ENCODE measurements at regions not wholly inside any gene's neighbourhood (a gene's known extent, or its start where the extent isn't known, plus 50 kb on each side); places are given as distances from the start of the nearest gene placed in this dataset.

DNA sequence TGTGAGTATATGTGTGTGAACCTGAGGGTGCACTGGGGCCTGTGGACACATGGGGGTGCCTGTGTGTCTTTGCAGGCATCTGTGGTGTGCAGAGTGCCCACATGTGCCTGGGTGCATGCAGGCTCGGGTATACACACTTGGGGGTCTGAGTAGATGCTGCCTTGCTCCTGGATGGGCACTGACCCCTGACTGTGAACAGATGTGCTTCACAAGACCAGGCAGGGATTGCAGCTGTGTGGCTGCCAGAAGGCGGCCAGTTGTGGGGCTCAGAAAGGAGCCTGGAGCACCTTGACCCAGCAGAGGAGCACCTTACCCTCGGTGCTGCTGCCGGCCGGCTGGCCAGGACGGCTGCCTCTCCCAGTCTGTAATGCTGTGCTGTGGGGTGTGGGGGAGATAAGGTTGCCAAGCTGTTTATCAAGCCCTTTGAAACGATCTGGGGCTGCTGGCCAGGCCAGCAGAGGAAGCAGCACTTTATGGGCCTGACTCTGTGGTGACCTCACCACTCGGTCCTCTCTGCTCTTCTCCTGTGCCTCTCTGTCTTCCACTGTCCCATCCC lies 55.5 kb upstream of the MRPS22 start:
- TF ChIP-seq, protein P1, sequence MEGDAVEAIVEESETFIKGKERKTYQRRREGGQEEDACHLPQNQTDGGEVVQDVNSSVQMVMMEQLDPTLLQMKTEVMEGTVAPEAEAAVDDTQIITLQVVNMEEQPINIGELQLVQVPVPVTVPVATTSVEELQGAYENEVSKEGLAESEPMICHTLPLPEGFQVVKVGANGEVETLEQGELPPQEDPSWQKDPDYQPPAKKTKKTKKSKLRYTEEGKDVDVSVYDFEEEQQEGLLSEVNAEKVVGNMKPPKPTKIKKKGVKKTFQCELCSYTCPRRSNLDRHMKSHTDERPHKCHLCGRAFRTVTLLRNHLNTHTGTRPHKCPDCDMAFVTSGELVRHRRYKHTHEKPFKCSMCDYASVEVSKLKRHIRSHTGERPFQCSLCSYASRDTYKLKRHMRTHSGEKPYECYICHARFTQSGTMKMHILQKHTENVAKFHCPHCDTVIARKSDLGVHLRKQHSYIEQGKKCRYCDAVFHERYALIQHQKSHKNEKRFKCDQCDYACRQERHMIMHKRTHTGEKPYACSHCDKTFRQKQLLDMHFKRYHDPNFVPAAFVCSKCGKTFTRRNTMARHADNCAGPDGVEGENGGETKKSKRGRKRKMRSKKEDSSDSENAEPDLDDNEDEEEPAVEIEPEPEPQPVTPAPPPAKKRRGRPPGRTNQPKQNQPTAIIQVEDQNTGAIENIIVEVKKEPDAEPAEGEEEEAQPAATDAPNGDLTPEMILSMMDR (conservative IDR thresholded peaks at IDR 0.05; ENCODE audit: low read length) = no peak
- TF ChIP-seq EZH2phosphoT487 (IDR thresholded peaks at IDR 0.05; ENCODE audit: borderline replicate concordance, low read depth, low read length) = no peak
- no TSS peak for BruUV-seq (replicated peaks)

GRCh38 chr3:139289860-139290524 lies 53.8 kb upstream of the MRPS22 start:
- ChIA-PET POLR2A (no interaction called here), CTCF (ENCODE audit: unreplicated experiment) (no interaction called here)
- intact Hi-C loops (cut with micrococcal nuclease; ENCODE audit: unreplicated experiment) = no loop called here
- TF ChIP-seq, protein P1 (conservative IDR thresholded peaks at IDR 0.05; ENCODE audit: low read length) = no peak
- no peak for TF ChIP-seq EZH2phosphoT487 (IDR thresholded peaks at IDR 0.05; ENCODE audit: borderline replicate concordance, low read depth, low read length)
- H3K4me2 ChIP-seq (ENCODE audit: low read length) = no peak overlapping the region
- H3K4me3 ChIP-seq (ENCODE audit: low read depth, low read length, poor library complexity, severe bottlenecking) = no peak overlapping the region
- no peak overlapping the region for H2AFZ ChIP-seq (ENCODE audit: low read length)
- H4K20me1 ChIP-seq (ENCODE audit: insufficient read depth, low read length) = no peaks in the 10 kb centered on the region
- no peaks in the 10 kb centered on the region for H3K4me1 ChIP-seq (ENCODE audit: insufficient read depth, low read length, poor library complexity, severe bottlenecking)
- no peaks in the 10 kb centered on the region for H3K9me2 ChIP-seq (ENCODE audit: insufficient read depth, low read length)
- no peaks in the 10 kb centered on the region for H3K79me2 ChIP-seq (ENCODE audit: insufficient read depth, low read depth, low read length)
- DNase-seq (ENCODE audit: low spot score) = no peak
- no peaks in the 10 kb centered on the region for H3K36me3 ChIP-seq (ENCODE audit: insufficient read depth, low read length)
- H3K27ac ChIP-seq (ENCODE audit: low read depth, low read length, poor library complexity, severe bottlenecking) = no peak overlapping the region
- BruUV-seq (replicated peaks) = no TSS peak
- no peaks in the 10 kb centered on the region for H3K9me3 ChIP-seq (ENCODE audit: low read length)

More for the DNA sequence above, 55.5 kb upstream of the MRPS22 start:
- DNase-seq (ENCODE audit: low spot score) = no peak
- no peaks in the 10 kb centered on the region for H3K4me1 ChIP-seq (ENCODE audit: insufficient read depth, low read length, poor library complexity, severe bottlenecking)
- ChIA-PET CTCF (ENCODE audit: unreplicated experiment) (no interaction called here), POLR2A (no interaction called here)
- intact Hi-C loops (cut with micrococcal nuclease; ENCODE audit: unreplicated experiment) = no loop called here
- H3K4me3 ChIP-seq (ENCODE audit: low read depth, low read length, poor library complexity, severe bottlenecking) = no peak overlapping the region
- no peaks in the 10 kb centered on the region for H3K36me3 ChIP-seq (ENCODE audit: insufficient read depth, low read length)
- H3K9me2 ChIP-seq (ENCODE audit: insufficient read depth, low read length) = no peaks in the 10 kb centered on the region
- no peak overlapping the region for H3K4me2 ChIP-seq (ENCODE audit: low read length)
- no peaks in the 10 kb centered on the region for H3K9me3 ChIP-seq (ENCODE audit: low read length)
- no peak overlapping the region for H2AFZ ChIP-seq (ENCODE audit: low read length)
- H3K79me2 ChIP-seq (ENCODE audit: insufficient read depth, low read depth, low read length) = no peaks in the 10 kb centered on the region
- no peak overlapping the region for H3K27ac ChIP-seq (ENCODE audit: low read depth, low read length, poor library complexity, severe bottlenecking)
- no peaks in the 10 kb centered on the region for H4K20me1 ChIP-seq (ENCODE audit: insufficient read depth, low read length)

DNA sequence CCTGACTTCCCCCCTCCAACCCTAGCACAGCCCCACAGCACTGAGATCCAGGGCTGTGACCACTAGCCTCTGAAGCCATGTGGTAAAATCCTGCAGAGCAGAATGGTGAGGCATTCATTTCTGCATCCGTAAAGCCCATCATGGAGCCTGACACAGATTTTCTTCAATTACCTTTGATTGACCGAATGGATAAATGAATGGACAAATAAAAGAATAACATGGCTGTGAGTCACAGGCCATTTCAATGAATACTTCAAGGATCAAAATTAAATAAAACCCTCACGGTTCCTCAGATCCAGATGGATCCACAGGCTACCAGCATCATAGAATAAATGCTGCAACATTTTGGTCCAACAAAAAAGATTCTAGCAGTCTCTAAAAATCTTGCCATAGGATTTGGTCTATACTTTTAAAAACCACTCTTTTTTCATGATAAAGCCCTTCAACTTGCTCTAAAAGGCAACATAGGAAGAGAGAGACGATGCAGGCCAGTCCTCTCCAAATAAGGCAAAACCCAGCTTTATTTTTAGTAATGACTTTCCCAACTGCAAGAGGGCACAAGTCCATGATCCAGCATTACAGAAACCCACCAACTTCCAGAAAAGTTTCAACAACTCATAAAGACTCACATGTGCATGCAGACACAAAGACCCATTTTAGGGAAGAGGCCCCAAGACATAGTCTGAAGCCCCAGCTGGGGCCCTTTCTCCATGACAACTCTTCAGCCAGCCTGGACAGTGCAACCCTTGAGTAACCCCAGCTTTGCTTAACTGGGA lies 52.4 kb upstream of the MRPS22 start:
- Histone ChIP-seq H3K27ac (ENCODE audit: low read depth, low read length, poor library complexity, severe bottlenecking) (no peak overlapping the region), H3K79me2 (ENCODE audit: insufficient read depth, low read depth, low read length) (no peaks in the 10 kb centered on the region), H3K4me3 (ENCODE audit: low read depth, low read length, poor library complexity, severe bottlenecking) (no peak overlapping the region), H3K4me1 (ENCODE audit: insufficient read depth, low read length, poor library complexity, severe bottlenecking) (no peaks in the 10 kb centered on the region), H3K36me3 (ENCODE audit: insufficient read depth, low read length) (no peaks in the 10 kb centered on the region), H3K9me3 (ENCODE audit: low read length) (no peaks in the 10 kb centered on the region), H3K9me2 (ENCODE audit: insufficient read depth, low read length) (no peaks in the 10 kb centered on the region), H2AFZ (ENCODE audit: low read length) (no peak overlapping the region), H3K4me2 (ENCODE audit: low read length) (no peak overlapping the region), H4K20me1 (ENCODE audit: insufficient read depth, low read length) (no peaks in the 10 kb centered on the region)
- no peak for DNase-seq (ENCODE audit: low spot score)
- intact Hi-C loops (cut with micrococcal nuclease; ENCODE audit: unreplicated experiment) = no loop called here
- no peak for TF ChIP-seq EZH2phosphoT487 (IDR thresholded peaks at IDR 0.05; ENCODE audit: borderline replicate concordance, low read depth, low read length)
- TF ChIP-seq, protein P1 (conservative IDR thresholded peaks at IDR 0.05; ENCODE audit: low read length) = no peak
- ChIA-PET CTCF (ENCODE audit: unreplicated experiment) (no interaction called here), POLR2A (no interaction called here)
- BruUV-seq (replicated peaks) = no TSS peak
